ENCODE measurements at regions not wholly inside any gene's neighbourhood (a gene's known extent, or its start where the extent isn't known, plus 50 kb on each side); places are given as distances from the start of the nearest gene placed in this dataset.

DNA sequence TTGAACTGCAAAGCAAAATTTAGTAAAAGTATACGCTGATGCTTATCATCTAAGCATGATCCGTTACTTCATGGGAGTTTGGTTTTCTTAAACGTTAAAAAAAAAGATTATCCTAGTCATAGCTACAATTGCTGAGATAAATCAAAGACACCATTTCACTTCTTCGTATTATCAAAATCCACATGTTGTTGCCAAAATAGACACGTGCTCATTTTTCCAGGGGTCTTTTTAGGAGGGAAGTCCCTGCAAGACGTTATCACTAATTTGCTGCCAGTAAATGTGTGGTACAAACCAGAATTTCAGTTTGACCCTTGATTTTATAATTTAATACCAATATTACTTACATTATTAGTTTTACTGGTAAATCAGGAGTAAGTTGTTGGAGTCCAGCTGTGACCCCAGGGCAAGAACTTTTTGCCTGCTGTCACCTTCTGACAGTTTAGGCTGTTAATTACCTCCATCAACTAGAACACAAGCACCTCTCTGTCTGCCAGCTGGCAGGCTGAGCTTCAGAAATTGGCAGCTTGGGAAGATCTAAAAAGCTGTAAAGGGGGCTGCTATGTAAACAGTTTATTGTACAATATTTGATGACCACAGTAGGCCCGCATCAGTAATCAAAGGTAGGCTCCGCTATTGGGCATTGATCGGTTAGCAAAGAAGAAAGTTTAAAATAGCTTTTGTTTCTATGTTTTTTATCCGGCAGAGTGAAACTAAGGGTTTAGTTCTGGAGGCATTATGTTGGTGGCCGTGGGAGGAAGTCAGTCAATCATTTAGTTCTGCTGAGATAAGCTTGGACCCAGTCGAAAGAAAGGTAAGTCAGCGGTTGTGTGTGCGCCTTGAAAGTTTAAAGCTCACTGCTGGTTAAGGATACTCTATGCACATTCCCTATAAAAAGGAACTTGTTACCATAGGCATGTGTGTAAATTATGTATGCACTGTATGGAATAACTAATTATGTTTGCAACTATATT lies 196.4 kb downstream of the FBXO8 start:
- H3K4me2 ChIP-seq (ENCODE audit: insufficient read depth, low read length) = no peak overlapping the region

DNA sequence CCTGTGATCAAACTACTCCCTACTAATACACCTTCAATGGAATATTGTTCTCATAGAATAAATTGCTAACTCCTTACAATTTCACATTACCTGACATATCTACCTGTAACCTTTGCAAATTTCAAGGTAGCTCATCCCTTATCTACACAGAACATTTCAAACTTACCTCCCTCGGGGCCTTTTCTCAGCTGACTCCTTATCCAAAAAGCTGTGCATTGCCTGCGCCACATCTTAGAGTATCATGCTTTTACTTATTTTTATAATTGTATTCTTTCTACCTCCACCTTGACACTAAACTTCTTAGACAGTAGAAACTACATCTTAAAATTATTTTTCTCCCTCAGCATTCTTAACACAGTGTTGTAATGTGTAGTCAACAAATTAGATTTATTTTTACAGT lies 198.5 kb downstream of the FBXO8 start:
- intact Hi-C loops (cut with micrococcal nuclease) = no loop called here
- no TSS peak for BruUV-seq (replicated peaks)

More for the DNA sequence above, 196.4 kb downstream of the FBXO8 start:
- Histone ChIP-seq H4K20me1 (replicated peaks; ENCODE audit: control insufficient read depth, insufficient read depth, low read length) (no peaks in the 10 kb centered on the region), H3K27me3 (ENCODE audit: control insufficient read depth in 2 of 2, insufficient read depth in 2 of 2, low read length in 2 of 2) (no peaks in the 10 kb centered on the region), H3K9ac (ENCODE audit: insufficient read depth in 1 of 2, low read depth in 2 of 2, low read length in 2 of 2) (no peak overlapping the region), H3K4me3 (no peak overlapping the region), H3K4me1 (replicated peaks in 1 of 2; ENCODE audit: control insufficient read depth in 2 of 2, insufficient read depth in 2 of 2, low read length in 2 of 2) (no peaks in the 10 kb centered on the region; a peak in 1 of 5 replicates), H3K9me1 (ENCODE audit: control insufficient read depth, insufficient read depth, low read length) (no peaks in the 10 kb centered on the region), H3K9me3 (replicated peaks; ENCODE audit: control insufficient read depth, insufficient read depth, low read depth, low read length) (no peaks in the 10 kb centered on the region), H3K27ac (ENCODE audit: extremely low read depth, low read depth, low read length) (no peak overlapping the region), H3K79me2 (ENCODE audit: control insufficient read depth, insufficient read depth, low read length) (no peaks in the 10 kb centered on the region), H2AFZ (ENCODE audit: low read depth, low read length) (no peak overlapping the region), H3K36me3 (ENCODE audit: control insufficient read depth, insufficient read depth, low read length) (no peaks in the 10 kb centered on the region)
- ChIA-PET POLR2A (no interaction called here), CTCF (ENCODE audit: low intra/inter-chr PET ratio) (no interaction called here)
- no TSS peak for BruUV-seq (replicated peaks)
- no peak for ATAC-seq
- in situ Hi-C loops (cut with MboI) (no loop called here), intact Hi-C loops (cut with micrococcal nuclease) (no loop called here)
- 15% methylated on average over 14 of the region's 14 CpGs for WGBS (ENCODE audit: insufficient coverage, low coverage, missing lambda C conversion rate)
- FAIRE-seq = no peak
- no peak for DNase-seq (ENCODE audit: extremely low read depth in 1 of 4, low spot score in 3 of 4)
- TF ChIP-seq NELFE (IDR thresholded peaks at IDR 0.05; ENCODE audit: insufficient read depth, insufficient read length) = no peak
- TF ChIP-seq, protein P1, sequence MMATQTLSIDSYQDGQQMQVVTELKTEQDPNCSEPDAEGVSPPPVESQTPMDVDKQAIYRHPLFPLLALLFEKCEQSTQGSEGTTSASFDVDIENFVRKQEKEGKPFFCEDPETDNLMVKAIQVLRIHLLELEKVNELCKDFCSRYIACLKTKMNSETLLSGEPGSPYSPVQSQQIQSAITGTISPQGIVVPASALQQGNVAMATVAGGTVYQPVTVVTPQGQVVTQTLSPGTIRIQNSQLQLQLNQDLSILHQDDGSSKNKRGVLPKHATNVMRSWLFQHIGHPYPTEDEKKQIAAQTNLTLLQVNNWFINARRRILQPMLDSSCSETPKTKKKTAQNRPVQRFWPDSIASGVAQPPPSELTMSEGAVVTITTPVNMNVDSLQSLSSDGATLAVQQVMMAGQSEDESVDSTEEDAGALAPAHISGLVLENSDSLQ (IDR thresholded peaks at IDR 0.05) = peak; percentile 65

More for the DNA sequence above, 198.5 kb downstream of the FBXO8 start:
- Histone ChIP-seq H3K9me3 (replicated peaks; ENCODE audit: control insufficient read depth, insufficient read depth, low read depth, low read length) (no peaks in the 10 kb centered on the region), H3K79me2 (ENCODE audit: control insufficient read depth, insufficient read depth, low read length) (no peaks in the 10 kb centered on the region), H3K9me1 (ENCODE audit: control insufficient read depth, insufficient read depth, low read length) (no peaks in the 10 kb centered on the region), H3K4me2 (ENCODE audit: insufficient read depth, low read length) (no peak overlapping the region), H4K20me1 (replicated peaks; ENCODE audit: control insufficient read depth, insufficient read depth, low read length) (no peaks in the 10 kb centered on the region), H3K9ac (ENCODE audit: insufficient read depth in 1 of 2, low read depth in 2 of 2, low read length in 2 of 2) (no peak overlapping the region), H3K36me3 (ENCODE audit: control insufficient read depth, insufficient read depth, low read length) (no peaks in the 10 kb centered on the region), H3K4me3 (no peak overlapping the region), H3K4me1 (replicated peaks in 1 of 2; ENCODE audit: control insufficient read depth in 2 of 2, insufficient read depth in 2 of 2, low read length in 2 of 2) (no peaks in the 10 kb centered on the region; a peak in 1 of 5 replicates), H2AFZ (ENCODE audit: low read depth, low read length) (no peak overlapping the region), H3K27me3 (ENCODE audit: control insufficient read depth in 2 of 2, insufficient read depth in 2 of 2, low read length in 2 of 2) (no peaks in the 10 kb centered on the region), H3K27ac (ENCODE audit: extremely low read depth, low read depth, low read length) (no peak overlapping the region)
- in situ Hi-C loops (cut with MboI) = no loop called here
- DNase-seq (ENCODE audit: extremely low read depth in 1 of 4, low spot score in 3 of 4) (no peak), ATAC-seq (no peak), FAIRE-seq (no peak)
- no peak for TF ChIP-seq CREM (IDR thresholded peaks at IDR 0.05; ENCODE audit: low read depth)
- TF ChIP-seq NR2F6 (CRISPR knock-in tag; IDR thresholded peaks at IDR 0.05) = no peak
- no peak for TF ChIP-seq ZNF398 (CRISPR knock-in tag; IDR thresholded peaks at IDR 0.05)
- no peak for TF ChIP-seq FOXK1 (CRISPR knock-in tag; IDR thresholded peaks at IDR 0.05; ENCODE audit: borderline replicate concordance)
- TF ChIP-seq HDAC1 (IDR thresholded peaks at IDR 0.05) = no peak
- TF ChIP-seq SP1 (CRISPR knock-in tag; IDR thresholded peaks at IDR 0.05) = no peak
- no peak for TF ChIP-seq KAT8 (IDR thresholded peaks at IDR 0.05; ENCODE audit: low read depth)
- no peak for TF ChIP-seq MED1 (CRISPR knock-in tag; IDR thresholded peaks at IDR 0.05; ENCODE audit: borderline replicate concordance)
- TF ChIP-seq ZFP30 (CRISPR knock-in tag; IDR thresholded peaks at IDR 0.05; ENCODE audit: borderline replicate concordance) = no peak
- POLR2A ChIA-PET = no interaction called here
- CTCF ChIA-PET (ENCODE audit: low intra/inter-chr PET ratio) = no interaction called here
- 0% methylated on average over 2 of the region's 2 CpGs for WGBS (ENCODE audit: insufficient coverage, low coverage, missing lambda C conversion rate)

Measured in K562 (cell line).